SK-N-SH treated with all-trans-retinoic acid at 6 μM for 48 hours (cell line): ENCODE measurements at regions not wholly inside any gene's neighbourhood (a gene's known extent, or its start where the extent isn't known, plus 50 kb on each side); places are given as distances from the start of the nearest gene placed in this dataset.
A peak's percentile ranks its signal among the peaks of the same experiment; 100 is the strongest.
"Not testable (repeated sequence)": the region's sequence is repeated elsewhere in the genome, so short reads cannot be mapped to it uniquely, and the experiment has no call there.

Experiments used
- ATAC-seq: fragments of 200-7000 bp; cut with Tn5 transposase; 3 replicates; pipeline ENCODE4 v1.9.1; 2020; ENCODE audit warnings: mild to moderate bottlenecking, moderate library complexity
- ARNTL ChIP-seq: fragments of 450-650 bp; formaldehyde crosslinking; IDR thresholded peaks from 2 replicates; pipeline ENCODE4 v1.5.0; 2020; ENCODE audit warnings: low read depth, mild to moderate bottlenecking, moderate library complexity, borderline replicate concordance
- BACH2 ChIP-seq: fragments of 250-450 bp; sonication (Bioruptor Pico); IDR thresholded peaks from 2 replicates; pipeline ENCODE4 v1.9.0; 2021; ENCODE audit warnings: mild to moderate bottlenecking, borderline replicate concordance
- CSDC2 ChIP-seq: fragments of 250-450 bp; sonication (Bioruptor Pico); IDR thresholded peaks from 2 replicates; pipeline ENCODE4 v1.5.0; 2020; ENCODE audit warnings: mild to moderate bottlenecking, moderate library complexity
- ESRRG ChIP-seq: fragments of 250-450 bp; sonication (Bioruptor Pico); IDR thresholded peaks from 2 replicates; pipeline ENCODE4 v1.6.1; 2021; ENCODE audit warnings: mild to moderate bottlenecking
- ISL1 ChIP-seq: fragments of 250-450 bp; sonication (Bioruptor Pico); IDR thresholded peaks from 2 replicates; pipeline ENCODE4 v2.1.2; 2022; ENCODE audit warnings: mild to moderate bottlenecking, moderate library complexity
- PATZ1 ChIP-seq: fragments of 250-450 bp; sonication (Bioruptor Pico); IDR thresholded peaks from 2 replicates; pipeline ENCODE4 v1.8.0; 2020; ENCODE audit warnings: mild to moderate bottlenecking, moderate library complexity, borderline replicate concordance
- RARB ChIP-seq: fragments of 250-450 bp; sonication (Bioruptor Pico); IDR thresholded peaks from 2 replicates; pipeline ENCODE4 v1.8.0; 2021; ENCODE audit warnings: mild to moderate bottlenecking, moderate library complexity
- SNAI2 ChIP-seq: fragments of 250-450 bp; sonication (Bioruptor Pico); IDR thresholded peaks from 2 replicates; pipeline ENCODE4 v1.5.0; 2020; ENCODE audit warnings: mild to moderate bottlenecking, moderate library complexity
- TCF4 ChIP-seq: fragments of 250-450 bp; sonication (Bioruptor Pico); IDR thresholded peaks from 2 replicates; pipeline ENCODE4 v1.8.0; 2021; ENCODE audit warnings: mild to moderate bottlenecking, moderate library complexity, borderline replicate concordance
- TOX ChIP-seq: fragments of 250-450 bp; sonication (Bioruptor Pico); IDR thresholded peaks from 2 replicates; pipeline ENCODE4 v1.8.0; 2021; ENCODE audit warnings: mild to moderate bottlenecking, moderate library complexity, borderline replicate concordance
- TSHZ2 ChIP-seq: fragments of 250-450 bp; sonication (Bioruptor Pico); IDR thresholded peaks from 2 replicates; pipeline ENCODE4 v1.5.0; 2020; ENCODE audit warnings: mild to moderate bottlenecking, moderate library complexity
- ZC3H10 ChIP-seq: fragments of 250-450 bp; sonication (Bioruptor Pico); IDR thresholded peaks from 2 replicates; pipeline ENCODE4 v1.5.1; 2021; ENCODE audit warnings: mild to moderate bottlenecking, moderate library complexity
- ZFP3 ChIP-seq: fragments of 250-450 bp; sonication (Bioruptor Pico); IDR thresholded peaks from 2 replicates; pipeline ENCODE4 v1.5.0; 2020; ENCODE audit warnings: mild to moderate bottlenecking, moderate library complexity
- ZFP30 ChIP-seq: fragments of 450-650 bp; formaldehyde crosslinking; IDR thresholded peaks from 2 replicates; pipeline ENCODE4 v1.5.0; 2022; ENCODE audit warnings: mild to moderate bottlenecking, moderate library complexity
- ZNF565 ChIP-seq: fragments of 450-650 bp; formaldehyde crosslinking; conservative IDR thresholded peaks from 2 replicates; pipeline ENCODE4 v1.5.0; 2020; ENCODE audit warnings: low read depth, mild to moderate bottlenecking, moderate library complexity
- ZNF70 ChIP-seq: fragments of 450-650 bp; formaldehyde crosslinking; IDR thresholded peaks from 2 replicates; pipeline ENCODE4 v1.5.0; 2020; ENCODE audit warnings: mild to moderate bottlenecking, moderate library complexity
- TF ChIP-seq, protein P1 (sequence below): fragments of 250-450 bp; sonication (Bioruptor Pico); IDR thresholded peaks from 2 replicates; pipeline ENCODE4 v1.5.1; 2021; ENCODE audit warnings: mild to moderate bottlenecking, moderate library complexity
- TF ChIP-seq, protein P2 (sequence below): fragments of 250-450 bp; sonication (Bioruptor Pico); IDR thresholded peaks from 2 replicates; pipeline ENCODE4 v1.8.0; 2021; ENCODE audit warnings: low read depth, mild to moderate bottlenecking, moderate library complexity, borderline replicate concordance

DNA sequence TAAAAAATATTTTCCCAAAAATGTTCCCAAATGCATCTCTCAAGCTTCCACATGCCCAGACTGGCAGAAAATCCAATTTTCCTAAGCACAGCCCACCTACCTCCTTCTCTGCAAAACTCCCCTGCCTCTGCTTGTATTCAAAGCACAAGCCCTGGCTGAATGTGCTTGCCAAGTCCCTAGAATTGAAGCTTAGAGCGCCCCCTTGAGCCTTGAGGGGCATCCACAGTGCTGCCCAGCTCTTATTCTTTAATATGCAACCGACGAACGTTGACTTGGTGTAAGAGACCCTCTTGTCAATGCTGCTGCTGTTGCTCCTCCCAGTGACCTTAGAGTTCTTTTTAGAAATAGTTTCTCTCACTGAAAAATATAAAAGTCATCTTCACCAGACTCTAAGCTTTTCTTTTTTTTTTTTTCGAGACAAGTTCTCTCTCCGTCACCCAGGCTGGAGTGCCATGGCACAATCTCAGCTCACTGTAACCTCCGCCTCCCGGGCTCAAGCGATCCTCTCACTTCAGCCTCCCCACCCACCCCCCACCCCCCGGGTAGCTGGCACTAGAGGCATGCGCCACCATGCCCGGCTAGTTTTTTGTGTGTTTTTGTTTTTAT lies 63.5 kb upstream of the CAPRIN1 start:
- TF ChIP-seq, protein P1, sequence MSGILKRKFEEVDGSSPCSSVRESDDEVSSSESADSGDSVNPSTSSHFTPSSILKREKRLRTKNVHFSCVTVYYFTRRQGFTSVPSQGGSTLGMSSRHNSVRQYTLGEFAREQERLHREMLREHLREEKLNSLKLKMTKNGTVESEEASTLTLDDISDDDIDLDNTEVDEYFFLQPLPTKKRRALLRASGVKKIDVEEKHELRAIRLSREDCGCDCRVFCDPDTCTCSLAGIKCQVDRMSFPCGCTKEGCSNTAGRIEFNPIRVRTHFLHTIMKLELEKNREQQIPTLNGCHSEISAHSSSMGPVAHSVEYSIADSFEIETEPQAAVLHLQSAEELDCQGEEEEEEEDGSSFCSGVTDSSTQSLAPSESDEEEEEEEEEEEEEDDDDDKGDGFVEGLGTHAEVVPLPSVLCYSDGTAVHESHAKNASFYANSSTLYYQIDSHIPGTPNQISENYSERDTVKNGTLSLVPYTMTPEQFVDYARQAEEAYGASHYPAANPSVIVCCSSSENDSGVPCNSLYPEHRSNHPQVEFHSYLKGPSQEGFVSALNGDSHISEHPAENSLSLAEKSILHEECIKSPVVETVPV = no peak
- TF ChIP-seq ARNTL (no peak), ISL1 (CRISPR knock-in tag) (no peak)
- ATAC-seq = peak; percentile 100

DNA sequence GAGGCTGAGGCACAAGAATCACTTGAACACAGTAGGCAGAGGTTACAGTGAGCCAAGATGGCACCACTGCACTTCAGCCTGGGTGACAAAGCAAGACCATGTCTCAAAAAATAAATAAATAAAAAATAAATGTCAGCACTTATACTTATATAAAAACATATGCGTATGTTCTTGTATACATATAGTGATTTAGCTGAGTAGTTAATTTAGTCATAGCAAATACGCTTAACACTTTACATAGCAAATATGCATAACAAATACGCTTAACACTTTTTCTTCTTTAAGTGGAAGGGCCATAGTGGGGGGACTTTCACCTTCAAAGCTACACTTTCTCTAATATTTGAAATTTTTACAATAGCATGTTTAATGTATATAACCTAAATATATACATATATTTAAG lies 64.0 kb upstream of the CAPRIN1 start:
- TF ChIP-seq, protein P1 = no peak
- TF ChIP-seq CSDC2 (CRISPR knock-in tag) (no peak), BACH2 (CRISPR knock-in tag) (no peak), TOX (no peak), RARB (CRISPR knock-in tag) (no peak), ZNF565 (CRISPR knock-in tag) (no peak), PATZ1 (no peak), ZNF70 (CRISPR knock-in tag) (no peak), SNAI2 (no peak), ESRRG (CRISPR knock-in tag) (no peak), ZFP3 (no peak), ISL1 (CRISPR knock-in tag) (no peak), ZC3H10 (CRISPR knock-in tag) (no peak), TSHZ2 (CRISPR knock-in tag) (no peak), TCF4 (CRISPR knock-in tag) (no peak), ZFP30 (CRISPR knock-in tag) (no peak)
- TF ChIP-seq, protein P2, sequence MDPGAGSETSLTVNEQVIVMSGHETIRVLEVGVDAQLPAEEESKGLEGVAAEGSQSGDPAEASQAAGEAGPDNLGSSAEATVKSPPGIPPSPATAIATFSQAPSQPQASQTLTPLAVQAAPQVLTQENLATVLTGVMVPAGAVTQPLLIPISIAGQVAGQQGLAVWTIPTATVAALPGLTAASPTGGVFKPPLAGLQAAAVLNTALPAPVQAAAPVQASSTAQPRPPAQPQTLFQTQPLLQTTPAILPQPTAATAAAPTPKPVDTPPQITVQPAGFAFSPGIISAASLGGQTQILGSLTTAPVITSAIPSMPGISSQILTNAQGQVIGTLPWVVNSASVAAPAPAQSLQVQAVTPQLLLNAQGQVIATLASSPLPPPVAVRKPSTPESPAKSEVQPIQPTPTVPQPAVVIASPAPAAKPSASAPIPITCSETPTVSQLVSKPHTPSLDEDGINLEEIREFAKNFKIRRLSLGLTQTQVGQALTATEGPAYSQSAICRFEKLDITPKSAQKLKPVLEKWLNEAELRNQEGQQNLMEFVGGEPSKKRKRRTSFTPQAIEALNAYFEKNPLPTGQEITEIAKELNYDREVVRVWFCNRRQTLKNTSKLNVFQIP (CRISPR knock-in tag) = no peak
- no peak for ATAC-seq

- ATAC-seq = not testable (repeated sequence)
Measured at GRCh38 chr11:33986597-33987501, 64.7 kb upstream of the CAPRIN1 start.
